PFSK-1 (cell line): ENCODE measurements at regions not wholly inside any gene's neighbourhood (a gene's known extent, or its start where the extent isn't known, plus 50 kb on each side); places are given as distances from the start of the nearest gene placed in this dataset.

Experiments used
- FOXP2 ChIP-seq: optimal IDR thresholded peaks from 2 replicates; pipeline ENCODE3; 2011; ENCODE audit warnings: borderline replicate concordance, control low read depth, inconsistent platforms; ENCODE audit not compliant: insufficient read depth; ENCODE audit errors: extremely low read length, extremely low read depth
- POLR2AphosphoS5 ChIP-seq: IDR thresholded peaks from 2 replicates; pipeline ENCODE4 v1.6.1; 2012; ENCODE audit warnings: low read depth, mild to moderate bottlenecking, control low read depth, low read length, moderate library complexity
- SIN3A ChIP-seq: IDR thresholded peaks from 2 replicates; pipeline ENCODE4 v1.6.1; 2012; ENCODE audit warnings: mild to moderate bottlenecking, low read length, moderate library complexity, borderline replicate concordance; ENCODE audit not compliant: insufficient read depth
- TAF1 ChIP-seq: IDR thresholded peaks from 2 replicates; pipeline ENCODE4 v1.6.1; 2012; ENCODE audit warnings: low read length, control low read depth, borderline replicate concordance; ENCODE audit not compliant: insufficient read depth
- TF ChIP-seq, protein P1 (sequence below), 2 experiments: IDR thresholded peaks; 2 replicates each; pipeline versions ENCODE4 v1.6.1 to v1.8.0; 2011 to 2012; ENCODE audit warnings: low read depth in 2 of 2, low read length in 2 of 2, control low read depth in 1 of 2, inconsistent platforms in 1 of 2, mild to moderate bottlenecking in 1 of 2, moderate library complexity in 1 of 2; ENCODE audit not compliant: insufficient read depth in 1 of 2

DNA sequence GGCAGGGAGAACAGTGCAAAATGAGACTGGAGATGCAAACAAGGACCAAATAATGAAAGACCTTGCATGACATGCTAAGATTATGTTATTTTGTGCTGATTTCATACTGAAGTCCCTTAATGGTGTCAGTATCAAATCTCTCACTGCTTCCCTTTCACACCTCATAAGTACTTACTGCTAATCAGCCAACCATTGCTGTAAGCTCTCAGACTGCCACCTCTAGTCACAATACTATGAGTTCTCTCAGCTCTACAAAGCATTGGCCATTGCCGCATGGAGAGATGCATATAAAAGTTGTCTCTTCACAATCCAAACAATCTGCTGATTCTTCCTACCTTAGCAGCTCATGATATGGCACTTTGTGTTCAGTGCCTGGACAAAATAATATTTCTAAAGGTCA, 375.4 kb downstream of the LTN1 start:
- TF ChIP-seq SIN3A = no peak
- TF ChIP-seq, protein P1, sequence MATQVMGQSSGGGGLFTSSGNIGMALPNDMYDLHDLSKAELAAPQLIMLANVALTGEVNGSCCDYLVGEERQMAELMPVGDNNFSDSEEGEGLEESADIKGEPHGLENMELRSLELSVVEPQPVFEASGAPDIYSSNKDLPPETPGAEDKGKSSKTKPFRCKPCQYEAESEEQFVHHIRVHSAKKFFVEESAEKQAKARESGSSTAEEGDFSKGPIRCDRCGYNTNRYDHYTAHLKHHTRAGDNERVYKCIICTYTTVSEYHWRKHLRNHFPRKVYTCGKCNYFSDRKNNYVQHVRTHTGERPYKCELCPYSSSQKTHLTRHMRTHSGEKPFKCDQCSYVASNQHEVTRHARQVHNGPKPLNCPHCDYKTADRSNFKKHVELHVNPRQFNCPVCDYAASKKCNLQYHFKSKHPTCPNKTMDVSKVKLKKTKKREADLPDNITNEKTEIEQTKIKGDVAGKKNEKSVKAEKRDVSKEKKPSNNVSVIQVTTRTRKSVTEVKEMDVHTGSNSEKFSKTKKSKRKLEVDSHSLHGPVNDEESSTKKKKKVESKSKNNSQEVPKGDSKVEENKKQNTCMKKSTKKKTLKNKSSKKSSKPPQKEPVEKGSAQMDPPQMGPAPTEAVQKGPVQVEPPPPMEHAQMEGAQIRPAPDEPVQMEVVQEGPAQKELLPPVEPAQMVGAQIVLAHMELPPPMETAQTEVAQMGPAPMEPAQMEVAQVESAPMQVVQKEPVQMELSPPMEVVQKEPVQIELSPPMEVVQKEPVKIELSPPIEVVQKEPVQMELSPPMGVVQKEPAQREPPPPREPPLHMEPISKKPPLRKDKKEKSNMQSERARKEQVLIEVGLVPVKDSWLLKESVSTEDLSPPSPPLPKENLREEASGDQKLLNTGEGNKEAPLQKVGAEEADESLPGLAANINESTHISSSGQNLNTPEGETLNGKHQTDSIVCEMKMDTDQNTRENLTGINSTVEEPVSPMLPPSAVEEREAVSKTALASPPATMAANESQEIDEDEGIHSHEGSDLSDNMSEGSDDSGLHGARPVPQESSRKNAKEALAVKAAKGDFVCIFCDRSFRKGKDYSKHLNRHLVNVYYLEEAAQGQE (IDR thresholded peaks at IDR 0.05; ENCODE audit: insufficient read depth in 1 of 2, low read depth in 2 of 2, low read length in 2 of 2) = no peak
- no peak for TF ChIP-seq FOXP2
- no peak for TF ChIP-seq TAF1
- no peak for TF ChIP-seq POLR2AphosphoS5

DNA sequence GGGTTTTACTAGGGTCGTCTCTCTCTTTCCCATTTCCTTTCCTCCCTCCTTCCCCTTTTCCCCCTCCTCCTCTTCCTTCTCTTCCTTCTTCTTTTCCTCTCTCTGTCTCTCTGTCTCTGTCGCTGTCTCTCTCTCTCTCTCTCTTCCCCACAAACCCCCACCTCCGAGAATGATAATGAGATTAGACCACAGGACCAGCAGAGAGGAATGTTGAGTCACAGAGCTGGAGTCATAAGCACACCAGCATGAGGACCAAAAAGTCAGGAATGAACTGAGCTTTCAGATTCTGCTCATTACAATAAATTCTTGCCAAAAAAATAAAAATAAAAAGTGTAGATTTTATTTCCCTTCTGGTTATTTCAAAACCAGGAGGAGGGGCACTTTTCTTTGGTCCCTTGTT, 377.4 kb downstream of the LTN1 start:
- TF ChIP-seq SIN3A (no peak), FOXP2 (no peak), POLR2AphosphoS5 (no peak), TAF1 (no peak)
- TF ChIP-seq, protein P1 (IDR thresholded peaks at IDR 0.05; ENCODE audit: insufficient read depth in 1 of 2, low read depth in 2 of 2, low read length in 2 of 2) = no peak

DNA sequence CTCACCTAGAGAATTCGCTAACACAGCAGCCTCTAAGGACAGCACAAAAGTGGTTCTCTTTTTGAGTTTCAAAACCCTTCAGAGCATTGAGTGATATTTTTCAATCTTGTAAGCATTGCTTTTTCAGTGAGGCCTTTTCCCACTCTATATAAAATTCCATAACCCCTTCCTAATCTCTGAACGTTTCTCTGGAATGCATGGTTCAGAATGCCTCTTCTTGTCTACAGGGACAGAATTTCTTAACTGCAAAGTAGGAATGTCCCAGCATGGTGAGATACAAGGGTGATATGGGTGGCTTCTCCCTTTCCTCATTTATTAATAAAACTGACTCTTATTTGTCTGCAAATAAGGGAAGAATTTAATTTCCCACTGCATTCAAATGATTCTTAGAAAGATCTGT, 377.9 kb downstream of the LTN1 start:
- no peak for TF ChIP-seq SIN3A
- no peak for TF ChIP-seq POLR2AphosphoS5
- TF ChIP-seq FOXP2 = no peak
- TF ChIP-seq, protein P1 (IDR thresholded peaks at IDR 0.05; ENCODE audit: insufficient read depth in 1 of 2, low read depth in 2 of 2, low read length in 2 of 2) = no peak
- TF ChIP-seq TAF1 = no peak

DNA sequence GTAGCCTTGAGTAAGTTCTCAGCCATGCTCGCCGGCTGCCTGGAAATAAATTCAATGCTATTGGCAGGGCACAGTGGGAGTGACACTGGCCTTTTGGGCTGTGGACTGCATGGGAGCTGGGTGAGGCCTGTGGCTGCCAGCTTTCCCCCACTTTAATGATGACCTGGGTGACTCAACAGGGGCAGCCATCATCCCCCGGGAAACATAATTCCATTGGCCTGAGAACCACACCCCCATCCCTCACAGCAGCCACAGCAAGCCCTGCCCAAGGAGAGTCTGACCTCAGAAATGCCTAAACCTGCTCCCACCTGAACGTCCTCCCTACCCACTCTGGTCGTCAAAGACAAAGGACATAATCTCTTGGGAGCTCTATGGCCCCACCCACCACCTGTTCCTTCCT, 384.0 kb downstream of the LTN1 start:
- TF ChIP-seq SIN3A = no peak
- TF ChIP-seq TAF1 = no peak
- no peak for TF ChIP-seq FOXP2
- TF ChIP-seq POLR2AphosphoS5 = no peak
- TF ChIP-seq, protein P1 (IDR thresholded peaks at IDR 0.05; ENCODE audit: insufficient read depth in 1 of 2, low read depth in 2 of 2, low read length in 2 of 2) = no peak

DNA sequence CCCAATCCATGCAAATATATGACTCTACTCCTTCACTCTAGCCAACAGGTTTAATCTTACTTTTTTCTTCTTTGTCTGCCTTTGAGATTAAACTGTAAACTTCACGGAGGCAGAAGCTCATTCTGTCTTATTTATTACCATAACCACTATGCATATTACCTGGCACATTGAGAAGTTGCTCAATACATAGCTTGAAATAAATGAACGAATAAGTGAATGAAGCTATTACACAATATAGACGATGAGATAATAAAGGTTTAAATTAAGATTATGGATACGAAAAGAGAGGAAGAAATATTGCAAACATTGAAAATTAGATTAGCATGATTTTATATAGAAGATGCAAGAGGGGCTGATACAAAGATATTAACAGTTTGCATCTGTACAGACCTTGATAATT, 385.1 kb downstream of the LTN1 start:
- TF ChIP-seq FOXP2 (no peak), POLR2AphosphoS5 (no peak), SIN3A (no peak), TAF1 (no peak)
- TF ChIP-seq, protein P1 (IDR thresholded peaks at IDR 0.05; ENCODE audit: insufficient read depth in 1 of 2, low read depth in 2 of 2, low read length in 2 of 2) = no peak
